ENCODE measurements at regions not wholly inside any gene's neighbourhood (a gene's known extent, or its start where the extent isn't known, plus 50 kb on each side); places are given as distances from the start of the nearest gene placed in this dataset.

- Histone ChIP-seq H3K4me3 (replicated peaks in 1 of 3; ENCODE audit: low read depth in 2 of 3, low read length in 3 of 3) (no peak overlapping the region), H3K79me2 (ENCODE audit: insufficient read depth, low read length) (no peaks in the 10 kb centered on the region), H3K36me3 (replicated peaks in 1 of 2; ENCODE audit: control insufficient read depth in 1 of 2, insufficient read depth in 2 of 2, low read length in 2 of 2) (no peaks in the 10 kb centered on the region), H3K27me3 (ENCODE audit: control insufficient read depth in 2 of 2, insufficient read depth in 2 of 2, low read length in 2 of 2) (no peaks in the 10 kb centered on the region), H3K4me2 (replicated peaks; ENCODE audit: extremely low read depth, low read length, poor library complexity, severe bottlenecking) (no peak overlapping the region), H3K4me1 (ENCODE audit: control insufficient read depth in 1 of 2, insufficient read depth in 2 of 2, low read length in 2 of 2) (no peaks in the 10 kb centered on the region), H3K27ac (ENCODE audit: low read depth in 1 of 2, low read length in 2 of 2) (no peak overlapping the region), H2AFZ (ENCODE audit: insufficient read depth, low read depth, low read length, poor library complexity, severe bottlenecking) (no peak overlapping the region), H3K9ac (ENCODE audit: insufficient read depth, low read length, poor library complexity, severe bottlenecking) (no peak overlapping the region), H3K9me3 (replicated peaks in 1 of 2; ENCODE audit: control insufficient read depth in 1 of 2, insufficient read depth in 1 of 2, low read length in 2 of 2) (no peaks in the 10 kb centered on the region), H4K20me1 (ENCODE audit: insufficient read depth, low read length) (no peaks in the 10 kb centered on the region)
- no peak overlapping the region for H3K27ac Mint-ChIP-seq
- H3K4me1 Mint-ChIP-seq = no peaks in the 10 kb centered on the region
- DNase-seq = no peak
- no peaks in the 10 kb centered on the region for H3K36me3 Mint-ChIP-seq
- peaks cover 0 to 3% (median 0%) of the 10 kb centered on the region in 7 donors for H3K9me3 Mint-ChIP-seq
- no peak for TF ChIP-seq CTCF (IDR thresholded peaks at IDR 0.05)
- no peak overlapping the region for H3K4me3 Mint-ChIP-seq
- intact Hi-C loops (cut with micrococcal nuclease) = no loop called here
- H3K27me3 Mint-ChIP-seq (ENCODE audit: low read depth in 3 of 3) = peaks cover 0 to 3% (median 2%) of the 10 kb centered on the region in 3 donors
- 95% methylated on average over 13 of the region's 18 CpGs for WGBS (ENCODE audit: insufficient coverage)
Observed at GRCh38 chr5:168186289-168187074, 105.0 kb upstream of the WWC1 start.

GRCh38 chr5:168187614-168188013 lies 103.8 kb upstream of the WWC1 start:
- no peak overlapping the region for H3K27ac Mint-ChIP-seq
- H3K4me1 Mint-ChIP-seq = no peaks in the 10 kb centered on the region
- Histone ChIP-seq H3K4me3 (replicated peaks in 1 of 3; ENCODE audit: low read depth in 2 of 3, low read length in 3 of 3) (no peak overlapping the region), H4K20me1 (ENCODE audit: insufficient read depth, low read length) (no peaks in the 10 kb centered on the region), H3K4me2 (replicated peaks; ENCODE audit: extremely low read depth, low read length, poor library complexity, severe bottlenecking) (no peak overlapping the region), H3K9ac (ENCODE audit: insufficient read depth, low read length, poor library complexity, severe bottlenecking) (no peak overlapping the region), H3K27ac (ENCODE audit: low read depth in 1 of 2, low read length in 2 of 2) (no peak overlapping the region), H2AFZ (ENCODE audit: insufficient read depth, low read depth, low read length, poor library complexity, severe bottlenecking) (no peak overlapping the region), H3K27me3 (ENCODE audit: control insufficient read depth in 2 of 2, insufficient read depth in 2 of 2, low read length in 2 of 2) (no peaks in the 10 kb centered on the region), H3K36me3 (replicated peaks in 1 of 2; ENCODE audit: control insufficient read depth in 1 of 2, insufficient read depth in 2 of 2, low read length in 2 of 2) (no peaks in the 10 kb centered on the region), H3K9me3 (replicated peaks in 1 of 2; ENCODE audit: control insufficient read depth in 1 of 2, insufficient read depth in 1 of 2, low read length in 2 of 2) (no peaks in the 10 kb centered on the region), H3K79me2 (ENCODE audit: insufficient read depth, low read length) (no peaks in the 10 kb centered on the region), H3K4me1 (ENCODE audit: control insufficient read depth in 1 of 2, insufficient read depth in 2 of 2, low read length in 2 of 2) (no peaks in the 10 kb centered on the region)
- no peaks in the 10 kb centered on the region for H3K9me3 Mint-ChIP-seq
- DNase-seq = no peak
- H3K4me3 Mint-ChIP-seq = no peak overlapping the region
- intact Hi-C loops (cut with micrococcal nuclease) = no loop called here
- H3K36me3 Mint-ChIP-seq = no peaks in the 10 kb centered on the region
- TF ChIP-seq CTCF (IDR thresholded peaks at IDR 0.05) = no peak
- 95% methylated on average over 5 of the region's 6 CpGs for WGBS (ENCODE audit: insufficient coverage)
- peaks cover 0 to 3% (median 2%) of the 10 kb centered on the region in 3 donors for H3K27me3 Mint-ChIP-seq (ENCODE audit: low read depth in 3 of 3)

Measured in CD14-positive monocyte (primary cell).